SK-N-SH treated with all-trans-retinoic acid at 6 μM for 48 hours (cell line): ENCODE measurements at regions not wholly inside any gene's neighbourhood (a gene's known extent, or its start where the extent isn't known, plus 50 kb on each side); places are given as distances from the start of the nearest gene placed in this dataset.

Experiments used
- ATAC-seq: fragments of 200-7000 bp; cut with Tn5 transposase; 3 replicates; pipeline ENCODE4 v1.9.1; 2020; ENCODE audit warnings: mild to moderate bottlenecking, moderate library complexity
- BACH2 ChIP-seq: fragments of 250-450 bp; sonication (Bioruptor Pico); IDR thresholded peaks from 2 replicates; pipeline ENCODE4 v1.9.0; 2021; ENCODE audit warnings: mild to moderate bottlenecking, borderline replicate concordance
- CSDC2 ChIP-seq: fragments of 250-450 bp; sonication (Bioruptor Pico); IDR thresholded peaks from 2 replicates; pipeline ENCODE4 v1.5.0; 2020; ENCODE audit warnings: mild to moderate bottlenecking, moderate library complexity
- ESRRG ChIP-seq: fragments of 250-450 bp; sonication (Bioruptor Pico); IDR thresholded peaks from 2 replicates; pipeline ENCODE4 v1.6.1; 2021; ENCODE audit warnings: mild to moderate bottlenecking
- GLIS3 ChIP-seq: fragments of 250-450 bp; sonication (Bioruptor Pico); IDR thresholded peaks from 2 replicates; pipeline ENCODE4 v1.5.0; 2020; ENCODE audit warnings: mild to moderate bottlenecking, moderate library complexity
- ISL1 ChIP-seq: fragments of 250-450 bp; sonication (Bioruptor Pico); IDR thresholded peaks from 2 replicates; pipeline ENCODE4 v2.1.2; 2022; ENCODE audit warnings: mild to moderate bottlenecking, moderate library complexity
- PPARA ChIP-seq: fragments of 250-450 bp; sonication (Bioruptor Pico); IDR thresholded peaks from 2 replicates; pipeline ENCODE4 v1.5.0; 2020; ENCODE audit warnings: mild to moderate bottlenecking, borderline replicate concordance
- RARB ChIP-seq: fragments of 250-450 bp; sonication (Bioruptor Pico); IDR thresholded peaks from 2 replicates; pipeline ENCODE4 v1.8.0; 2021; ENCODE audit warnings: mild to moderate bottlenecking, moderate library complexity
- SNAI2 ChIP-seq: fragments of 250-450 bp; sonication (Bioruptor Pico); IDR thresholded peaks from 2 replicates; pipeline ENCODE4 v1.5.0; 2020; ENCODE audit warnings: mild to moderate bottlenecking, moderate library complexity
- TCF4 ChIP-seq: fragments of 250-450 bp; sonication (Bioruptor Pico); IDR thresholded peaks from 2 replicates; pipeline ENCODE4 v1.8.0; 2021; ENCODE audit warnings: mild to moderate bottlenecking, moderate library complexity, borderline replicate concordance
- TOX ChIP-seq: fragments of 250-450 bp; sonication (Bioruptor Pico); IDR thresholded peaks from 2 replicates; pipeline ENCODE4 v1.8.0; 2021; ENCODE audit warnings: mild to moderate bottlenecking, moderate library complexity, borderline replicate concordance
- ZC3H10 ChIP-seq: fragments of 250-450 bp; sonication (Bioruptor Pico); IDR thresholded peaks from 2 replicates; pipeline ENCODE4 v1.5.1; 2021; ENCODE audit warnings: mild to moderate bottlenecking, moderate library complexity
- ZFP3 ChIP-seq: fragments of 250-450 bp; sonication (Bioruptor Pico); IDR thresholded peaks from 2 replicates; pipeline ENCODE4 v1.5.0; 2020; ENCODE audit warnings: mild to moderate bottlenecking, moderate library complexity
- ZFP30 ChIP-seq: fragments of 450-650 bp; formaldehyde crosslinking; IDR thresholded peaks from 2 replicates; pipeline ENCODE4 v1.5.0; 2022; ENCODE audit warnings: mild to moderate bottlenecking, moderate library complexity
- ZNF565 ChIP-seq: fragments of 450-650 bp; formaldehyde crosslinking; conservative IDR thresholded peaks from 2 replicates; pipeline ENCODE4 v1.5.0; 2020; ENCODE audit warnings: low read depth, mild to moderate bottlenecking, moderate library complexity
- ZNF70 ChIP-seq: fragments of 450-650 bp; formaldehyde crosslinking; IDR thresholded peaks from 2 replicates; pipeline ENCODE4 v1.5.0; 2020; ENCODE audit warnings: mild to moderate bottlenecking, moderate library complexity
- ZNF8 ChIP-seq: fragments of 450-650 bp; formaldehyde crosslinking; IDR thresholded peaks from 2 replicates; pipeline ENCODE4 v1.5.0; 2020; ENCODE audit warnings: mild to moderate bottlenecking, moderate library complexity
- TF ChIP-seq, protein P1 (sequence below): fragments of 250-450 bp; sonication (Bioruptor Pico); IDR thresholded peaks from 2 replicates; pipeline ENCODE4 v1.8.0; 2020; ENCODE audit warnings: mild to moderate bottlenecking, moderate library complexity, borderline replicate concordance
- TF ChIP-seq, protein P2 (sequence below): fragments of 250-450 bp; sonication (Bioruptor Pico); IDR thresholded peaks from 2 replicates; pipeline ENCODE4 v1.8.0; 2021; ENCODE audit warnings: low read depth, mild to moderate bottlenecking, moderate library complexity, borderline replicate concordance
- TF ChIP-seq, protein P3 (sequence below): fragments of 250-450 bp; sonication (Bioruptor Pico); IDR thresholded peaks from 2 replicates; pipeline ENCODE4 v1.5.0; 2020; ENCODE audit warnings: mild to moderate bottlenecking, moderate library complexity
- TF ChIP-seq, protein P4 (sequence below): fragments of 250-450 bp; sonication (Bioruptor Pico); IDR thresholded peaks from 2 replicates; pipeline ENCODE4 v1.5.1; 2021; ENCODE audit warnings: mild to moderate bottlenecking, moderate library complexity

DNA sequence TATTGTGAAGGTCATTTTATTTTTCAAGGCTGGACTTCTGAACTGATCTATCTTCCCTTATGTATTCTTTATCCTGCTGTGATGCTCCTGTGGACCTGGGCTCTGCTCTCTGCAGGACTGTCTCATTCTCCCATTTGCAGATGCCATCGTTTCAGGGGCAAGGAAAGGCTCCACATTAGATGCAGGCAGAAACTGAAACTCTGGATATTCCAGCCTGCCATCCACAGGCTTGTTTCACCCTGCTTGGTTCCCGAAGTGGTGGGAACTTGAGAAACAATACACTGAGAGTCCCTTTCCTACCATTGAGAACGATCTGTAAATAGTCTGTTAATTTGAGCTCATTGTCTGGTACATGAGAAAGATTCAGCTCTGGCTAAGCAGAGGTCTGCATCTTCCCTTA, 197.5 kb upstream of the MAN1A1 start:
- TF ChIP-seq RARB (CRISPR knock-in tag) (no peak), ZFP3 (CRISPR knock-in tag) (no peak), SNAI2 (CRISPR knock-in tag) (no peak), GLIS3 (CRISPR knock-in tag) (no peak), ESRRG (CRISPR knock-in tag) (no peak), BACH2 (no peak), CSDC2 (CRISPR knock-in tag) (no peak), ZFP30 (CRISPR knock-in tag) (no peak), TOX (CRISPR knock-in tag) (no peak), ZNF8 (CRISPR knock-in tag) (no peak), ZC3H10 (CRISPR knock-in tag) (no peak), ISL1 (no peak)
- TF ChIP-seq, protein P1, sequence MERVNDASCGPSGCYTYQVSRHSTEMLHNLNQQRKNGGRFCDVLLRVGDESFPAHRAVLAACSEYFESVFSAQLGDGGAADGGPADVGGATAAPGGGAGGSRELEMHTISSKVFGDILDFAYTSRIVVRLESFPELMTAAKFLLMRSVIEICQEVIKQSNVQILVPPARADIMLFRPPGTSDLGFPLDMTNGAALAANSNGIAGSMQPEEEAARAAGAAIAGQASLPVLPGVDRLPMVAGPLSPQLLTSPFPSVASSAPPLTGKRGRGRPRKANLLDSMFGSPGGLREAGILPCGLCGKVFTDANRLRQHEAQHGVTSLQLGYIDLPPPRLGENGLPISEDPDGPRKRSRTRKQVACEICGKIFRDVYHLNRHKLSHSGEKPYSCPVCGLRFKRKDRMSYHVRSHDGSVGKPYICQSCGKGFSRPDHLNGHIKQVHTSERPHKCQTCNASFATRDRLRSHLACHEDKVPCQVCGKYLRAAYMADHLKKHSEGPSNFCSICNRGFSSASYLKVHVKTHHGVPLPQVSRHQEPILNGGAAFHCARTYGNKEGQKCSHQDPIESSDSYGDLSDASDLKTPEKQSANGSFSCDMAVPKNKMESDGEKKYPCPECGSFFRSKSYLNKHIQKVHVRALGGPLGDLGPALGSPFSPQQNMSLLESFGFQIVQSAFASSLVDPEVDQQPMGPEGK (CRISPR knock-in tag) = no peak
- TF ChIP-seq, all 23 proteins: peak for 0
- no peak for ATAC-seq

DNA sequence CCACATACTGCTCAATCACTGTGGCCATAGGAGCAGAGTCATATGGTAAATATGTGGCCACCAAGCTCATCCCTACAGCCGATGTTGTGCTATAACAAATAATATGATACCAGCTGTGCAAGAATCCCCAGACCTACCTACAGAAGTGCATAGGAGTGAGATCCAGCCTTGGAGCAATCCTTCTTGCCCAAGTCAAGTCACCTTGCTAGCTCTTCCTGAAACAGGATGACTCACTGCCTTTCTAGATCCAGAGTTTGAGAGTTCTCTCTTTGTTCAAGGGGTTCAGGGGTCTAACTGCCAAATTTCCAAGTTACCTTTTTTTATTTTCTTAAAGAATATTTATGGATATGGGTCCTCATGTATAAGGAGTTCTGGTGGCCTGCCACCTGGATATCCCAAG, 195.7 kb upstream of the MAN1A1 start:
- ATAC-seq = no peak
- TF ChIP-seq TCF4 (CRISPR knock-in tag) = no peak
- no peak for TF ChIP-seq ZFP3 (CRISPR knock-in tag)

DNA sequence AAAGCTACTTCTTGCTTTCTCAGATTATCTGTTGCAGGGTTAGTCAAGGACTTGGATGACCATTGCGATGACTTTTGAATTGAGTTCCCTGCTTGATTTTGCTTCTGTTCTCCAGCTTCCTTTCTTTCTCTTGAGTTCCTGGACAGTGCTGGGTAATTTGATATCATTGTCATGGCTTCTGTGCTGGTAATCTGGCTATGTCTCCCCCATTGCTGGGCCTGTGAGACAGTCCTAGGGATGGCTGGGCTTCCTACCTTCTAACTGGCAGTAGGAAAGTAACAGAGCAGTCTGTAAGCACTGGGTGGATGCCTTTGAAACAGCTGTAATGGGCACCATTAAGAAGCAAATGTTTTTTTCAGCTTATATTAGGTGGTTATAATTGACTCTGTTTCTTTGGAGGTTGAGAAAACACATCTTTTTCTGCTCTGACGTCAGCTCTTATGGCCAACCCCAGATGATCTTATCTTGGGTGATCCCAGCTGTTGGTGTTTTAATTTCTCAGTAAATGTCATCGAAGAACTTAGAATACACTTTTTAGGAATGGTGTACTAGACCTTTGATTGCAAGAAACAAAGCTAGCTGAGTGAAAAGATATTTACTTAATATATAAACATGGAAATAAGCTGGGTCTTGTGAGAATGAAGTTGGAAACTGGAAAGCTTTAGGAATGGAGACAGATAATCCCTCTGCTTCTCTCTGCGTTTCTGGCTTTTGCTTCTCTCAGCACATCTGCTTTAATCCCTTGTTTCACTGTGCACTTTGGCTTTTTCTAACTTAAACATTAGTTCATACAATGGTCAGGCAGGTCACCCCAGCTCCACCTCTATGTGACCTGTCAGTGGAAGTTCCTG, 195.0 kb upstream of the MAN1A1 start:
- TF ChIP-seq ZNF565 (no peak), ZFP3 (CRISPR knock-in tag) (no peak), ZFP30 (CRISPR knock-in tag) (no peak), ZNF70 (CRISPR knock-in tag) (no peak), TOX (CRISPR knock-in tag) (no peak), BACH2 (no peak), CSDC2 (CRISPR knock-in tag) (no peak), PPARA (CRISPR knock-in tag) (no peak)
- TF ChIP-seq, protein P1 (CRISPR knock-in tag) = no peak
- TF ChIP-seq, protein P2, sequence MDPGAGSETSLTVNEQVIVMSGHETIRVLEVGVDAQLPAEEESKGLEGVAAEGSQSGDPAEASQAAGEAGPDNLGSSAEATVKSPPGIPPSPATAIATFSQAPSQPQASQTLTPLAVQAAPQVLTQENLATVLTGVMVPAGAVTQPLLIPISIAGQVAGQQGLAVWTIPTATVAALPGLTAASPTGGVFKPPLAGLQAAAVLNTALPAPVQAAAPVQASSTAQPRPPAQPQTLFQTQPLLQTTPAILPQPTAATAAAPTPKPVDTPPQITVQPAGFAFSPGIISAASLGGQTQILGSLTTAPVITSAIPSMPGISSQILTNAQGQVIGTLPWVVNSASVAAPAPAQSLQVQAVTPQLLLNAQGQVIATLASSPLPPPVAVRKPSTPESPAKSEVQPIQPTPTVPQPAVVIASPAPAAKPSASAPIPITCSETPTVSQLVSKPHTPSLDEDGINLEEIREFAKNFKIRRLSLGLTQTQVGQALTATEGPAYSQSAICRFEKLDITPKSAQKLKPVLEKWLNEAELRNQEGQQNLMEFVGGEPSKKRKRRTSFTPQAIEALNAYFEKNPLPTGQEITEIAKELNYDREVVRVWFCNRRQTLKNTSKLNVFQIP (CRISPR knock-in tag) = no peak
- TF ChIP-seq, protein P3, sequence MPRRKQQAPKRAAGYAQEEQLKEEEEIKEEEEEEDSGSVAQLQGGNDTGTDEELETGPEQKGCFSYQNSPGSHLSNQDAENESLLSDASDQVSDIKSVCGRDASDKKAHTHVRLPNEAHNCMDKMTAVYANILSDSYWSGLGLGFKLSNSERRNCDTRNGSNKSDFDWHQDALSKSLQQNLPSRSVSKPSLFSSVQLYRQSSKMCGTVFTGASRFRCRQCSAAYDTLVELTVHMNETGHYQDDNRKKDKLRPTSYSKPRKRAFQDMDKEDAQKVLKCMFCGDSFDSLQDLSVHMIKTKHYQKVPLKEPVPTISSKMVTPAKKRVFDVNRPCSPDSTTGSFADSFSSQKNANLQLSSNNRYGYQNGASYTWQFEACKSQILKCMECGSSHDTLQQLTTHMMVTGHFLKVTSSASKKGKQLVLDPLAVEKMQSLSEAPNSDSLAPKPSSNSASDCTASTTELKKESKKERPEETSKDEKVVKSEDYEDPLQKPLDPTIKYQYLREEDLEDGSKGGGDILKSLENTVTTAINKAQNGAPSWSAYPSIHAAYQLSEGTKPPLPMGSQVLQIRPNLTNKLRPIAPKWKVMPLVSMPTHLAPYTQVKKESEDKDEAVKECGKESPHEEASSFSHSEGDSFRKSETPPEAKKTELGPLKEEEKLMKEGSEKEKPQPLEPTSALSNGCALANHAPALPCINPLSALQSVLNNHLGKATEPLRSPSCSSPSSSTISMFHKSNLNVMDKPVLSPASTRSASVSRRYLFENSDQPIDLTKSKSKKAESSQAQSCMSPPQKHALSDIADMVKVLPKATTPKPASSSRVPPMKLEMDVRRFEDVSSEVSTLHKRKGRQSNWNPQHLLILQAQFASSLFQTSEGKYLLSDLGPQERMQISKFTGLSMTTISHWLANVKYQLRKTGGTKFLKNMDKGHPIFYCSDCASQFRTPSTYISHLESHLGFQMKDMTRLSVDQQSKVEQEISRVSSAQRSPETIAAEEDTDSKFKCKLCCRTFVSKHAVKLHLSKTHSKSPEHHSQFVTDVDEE (CRISPR knock-in tag) = no peak
- TF ChIP-seq, protein P4, sequence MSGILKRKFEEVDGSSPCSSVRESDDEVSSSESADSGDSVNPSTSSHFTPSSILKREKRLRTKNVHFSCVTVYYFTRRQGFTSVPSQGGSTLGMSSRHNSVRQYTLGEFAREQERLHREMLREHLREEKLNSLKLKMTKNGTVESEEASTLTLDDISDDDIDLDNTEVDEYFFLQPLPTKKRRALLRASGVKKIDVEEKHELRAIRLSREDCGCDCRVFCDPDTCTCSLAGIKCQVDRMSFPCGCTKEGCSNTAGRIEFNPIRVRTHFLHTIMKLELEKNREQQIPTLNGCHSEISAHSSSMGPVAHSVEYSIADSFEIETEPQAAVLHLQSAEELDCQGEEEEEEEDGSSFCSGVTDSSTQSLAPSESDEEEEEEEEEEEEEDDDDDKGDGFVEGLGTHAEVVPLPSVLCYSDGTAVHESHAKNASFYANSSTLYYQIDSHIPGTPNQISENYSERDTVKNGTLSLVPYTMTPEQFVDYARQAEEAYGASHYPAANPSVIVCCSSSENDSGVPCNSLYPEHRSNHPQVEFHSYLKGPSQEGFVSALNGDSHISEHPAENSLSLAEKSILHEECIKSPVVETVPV (CRISPR knock-in tag) = no peak
- TF ChIP-seq, all 23 proteins: peak for 0
- ATAC-seq = no peak
